Ishikawa (cell line): ENCODE measurements at regions not wholly inside any gene's neighbourhood (a gene's known extent, or its start where the extent isn't known, plus 50 kb on each side); places are given as distances from the start of the nearest gene placed in this dataset.

ENCODE experiments used
- CEBPB ChIP-seq: IDR thresholded peaks from 2 replicates; pipeline ENCODE4 v1.6.1; 2012
- CREB1 ChIP-seq: IDR thresholded peaks from 2 replicates; pipeline ENCODE4 v1.6.1; 2012; ENCODE audit warnings: low read depth
- EGR1 ChIP-seq: IDR thresholded peaks from 2 replicates; pipeline ENCODE4 v1.6.1; 2012
- EP300 ChIP-seq: IDR thresholded peaks from 2 replicates; pipeline ENCODE4 v1.6.1; 2012; ENCODE audit warnings: borderline replicate concordance
- FOXM1 ChIP-seq: IDR thresholded peaks from 2 replicates; pipeline ENCODE4 v1.6.1; 2012; ENCODE audit warnings: low read depth, borderline replicate concordance
- MAX ChIP-seq: IDR thresholded peaks from 2 replicates; pipeline ENCODE4 v1.6.1; 2012
- NFIC ChIP-seq: IDR thresholded peaks from 2 replicates; pipeline ENCODE4 v1.6.1; 2012
- RAD21 ChIP-seq: IDR thresholded peaks from 2 replicates; pipeline ENCODE4 v1.6.1; 2012; ENCODE audit warnings: low read depth
- REST ChIP-seq: IDR thresholded peaks from 2 replicates; pipeline ENCODE4 v1.6.1; 2012; ENCODE audit warnings: low read depth, mild to moderate bottlenecking
- TAF1 ChIP-seq: IDR thresholded peaks from 2 replicates; pipeline ENCODE4 v1.6.1; 2012; ENCODE audit warnings: low read depth, mild to moderate bottlenecking
- TCF12 ChIP-seq: IDR thresholded peaks from 2 replicates; pipeline ENCODE4 v1.6.1; 2012; ENCODE audit warnings: low read depth
- TEAD4 ChIP-seq: IDR thresholded peaks from 2 replicates; pipeline ENCODE4 v1.6.1; 2012
- USF1 ChIP-seq: IDR thresholded peaks from 2 replicates; pipeline ENCODE4 v1.6.1; 2012
- YY1 ChIP-seq: IDR thresholded peaks from 2 replicates; pipeline ENCODE4 v1.6.1; 2012; ENCODE audit warnings: low read depth
- ZBTB7A ChIP-seq: IDR thresholded peaks from 2 replicates; pipeline ENCODE4 v1.6.1; 2012; ENCODE audit warnings: low read depth

- TF ChIP-seq RAD21 (peak; percentile 37), CREB1 (no peak)
Observed at GRCh38 chr21:16454399-16454798, 724.6 kb downstream of the USP25 start.

GRCh38 chr21:16455526-16455925, 725.7 kb downstream of the USP25 start:
- TF ChIP-seq TCF12 (no peak), CEBPB (no peak), REST (no peak), MAX (no peak), FOXM1 (no peak), EGR1 (no peak), RAD21 (no peak), TEAD4 (no peak), ZBTB7A (no peak)

- TF ChIP-seq TCF12 = no peak
- no peak for TF ChIP-seq FOXM1
- no peak for TF ChIP-seq USF1
- TF ChIP-seq ZBTB7A = no peak
- TF ChIP-seq EP300 = no peak
- no peak for TF ChIP-seq MAX
- TF ChIP-seq EGR1 = no peak
- TF ChIP-seq CREB1 = no peak
- TF ChIP-seq RAD21 = no peak
- TF ChIP-seq CEBPB = no peak
- no peak for TF ChIP-seq TEAD4
- no peak for TF ChIP-seq NFIC
- TF ChIP-seq YY1 = no peak
Observed at GRCh38 chr21:16455978-16456377, 726.2 kb downstream of the USP25 start.

GRCh38 chr21:16457498-16457897, 727.7 kb downstream of the USP25 start:
- TF ChIP-seq RAD21 (no peak), USF1 (no peak), YY1 (no peak), TCF12 (no peak), EGR1 (no peak), EP300 (no peak), REST (no peak), CREB1 (no peak), FOXM1 (no peak), MAX (no peak), TAF1 (no peak), TEAD4 (no peak), ZBTB7A (no peak), CEBPB (no peak), NFIC (no peak)

- TF ChIP-seq EGR1 (no peak), CEBPB (no peak), TEAD4 (no peak), CREB1 (no peak), RAD21 (no peak), USF1 (no peak), EP300 (no peak)
Observed at GRCh38 chr21:16460936-16461335, 731.2 kb downstream of the USP25 start.

- TF ChIP-seq YY1 (no peak), ZBTB7A (no peak), CEBPB (no peak), CREB1 (no peak), REST (no peak), FOXM1 (no peak), TAF1 (no peak)
Observed at GRCh38 chr21:16468184-16468583, 738.4 kb downstream of the USP25 start.
